Activated T-cell treated with anti-CD3 and anti-CD28 coated beads, Interleukin-2, amount 50 U/mL, for 24 hours (primary cell): ENCODE measurements at regions not wholly inside any gene's neighbourhood (a gene's known extent, or its start where the extent isn't known, plus 50 kb on each side); places are given as distances from the start of the nearest gene placed in this dataset.

Source experiments
- DNase-seq: peaks from one replicate; pipeline ENCODE4 v3.0.0-alpha.2; 2020
- H3K27ac Mint-ChIP-seq: 2 replicates; pipeline ENCODE4 v1.8.0; 2020; ENCODE audit warnings: mild to moderate bottlenecking, mixed read lengths
- H3K27me3 Mint-ChIP-seq: 2 replicates; pipeline ENCODE4 v1.8.0; 2020; ENCODE audit warnings: mixed read lengths
- H3K36me3 Mint-ChIP-seq: 2 replicates; pipeline ENCODE4 v1.8.0; 2020; ENCODE audit warnings: low read depth, mixed read lengths
- H3K4me1 Mint-ChIP-seq: 2 replicates; pipeline ENCODE4 v1.8.0; 2020; ENCODE audit warnings: low read depth, mixed read lengths
- H3K4me3 Mint-ChIP-seq: 2 replicates; pipeline ENCODE4 v1.8.0; 2020; ENCODE audit warnings: mild to moderate bottlenecking, moderate library complexity, mixed read lengths
- H3K9me3 Mint-ChIP-seq: 2 replicates; pipeline ENCODE4 v1.8.0; 2020; ENCODE audit warnings: mixed read lengths

DNA sequence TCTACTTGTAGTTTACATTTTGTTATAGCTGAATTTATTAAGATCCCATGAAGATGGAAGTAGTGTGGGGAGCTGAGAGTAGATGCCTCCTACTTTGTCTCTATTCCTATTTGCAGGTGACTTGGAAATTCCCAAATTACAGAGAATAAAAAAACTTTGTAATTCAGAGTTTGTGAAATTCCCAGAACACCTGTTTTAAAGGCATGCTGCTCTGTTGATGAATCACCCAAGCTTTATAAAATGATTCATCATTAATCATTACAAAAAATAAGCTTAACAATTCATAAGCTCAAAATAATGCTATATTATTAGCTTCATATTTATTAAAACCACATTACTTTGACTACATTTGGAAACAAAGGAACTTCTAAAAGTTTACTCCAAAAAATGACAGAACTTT lies 856.3 kb downstream of the RPA4 start:
- no peak overlapping the region for H3K4me3 Mint-ChIP-seq
- no peaks in the 10 kb centered on the region for H3K9me3 Mint-ChIP-seq
- no peak overlapping the region for H3K27ac Mint-ChIP-seq
- no peaks in the 10 kb centered on the region for H3K36me3 Mint-ChIP-seq
- no peak for DNase-seq
- peaks cover 7% of the 10 kb centered on the region for H3K27me3 Mint-ChIP-seq
- H3K4me1 Mint-ChIP-seq = no peaks in the 10 kb centered on the region

DNA sequence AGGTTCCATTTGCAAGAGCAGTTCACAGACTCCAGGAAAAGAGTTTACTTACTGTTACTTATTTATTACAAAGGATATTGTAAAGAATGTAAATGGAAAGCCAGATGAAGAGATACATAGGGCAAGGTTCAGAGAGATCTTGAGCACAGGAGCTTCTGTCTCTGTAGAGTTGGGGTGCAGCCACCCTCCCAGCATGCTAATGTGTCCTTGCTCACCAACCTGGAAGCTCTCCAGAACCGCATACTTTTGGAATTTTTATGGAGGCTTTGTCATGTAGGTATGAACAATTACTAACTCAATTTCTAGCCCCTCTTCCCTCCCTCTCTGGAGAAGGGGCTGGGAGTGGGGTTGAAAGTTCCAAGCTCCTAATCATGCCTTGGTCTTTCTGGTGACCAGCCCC lies 857.2 kb downstream of the RPA4 start:
- Mint-ChIP-seq H3K27me3 (peaks cover 13% of the 10 kb centered on the region), H3K4me1 (no peaks in the 10 kb centered on the region), H3K27ac (no peak overlapping the region), H3K9me3 (no peaks in the 10 kb centered on the region), H3K36me3 (no peaks in the 10 kb centered on the region), H3K4me3 (no peak overlapping the region)
- DNase-seq = no peak

DNA sequence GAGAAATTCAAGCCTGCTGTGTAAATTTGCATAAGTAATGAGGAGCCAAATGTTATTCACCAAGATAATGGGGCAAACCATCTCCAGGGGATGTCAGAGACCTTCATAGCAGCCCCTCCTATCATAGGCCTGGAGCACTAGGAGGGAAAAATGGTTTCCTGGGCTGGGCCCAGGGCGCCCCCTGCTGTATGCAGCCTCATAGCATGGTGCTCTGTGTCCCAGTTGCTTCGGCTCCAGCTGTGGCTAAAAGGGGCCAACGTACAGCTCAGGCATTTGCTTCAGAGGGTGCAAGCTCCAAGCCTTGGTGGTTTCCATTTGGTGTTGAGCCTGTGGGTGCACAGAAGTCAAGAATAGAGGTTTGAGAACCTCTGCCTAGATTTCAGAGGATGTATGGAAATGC lies 859.3 kb downstream of the RPA4 start:
- Mint-ChIP-seq H3K36me3 (no peaks in the 10 kb centered on the region), H3K27ac (no peak overlapping the region), H3K4me1 (no peaks in the 10 kb centered on the region), H3K4me3 (no peak overlapping the region), H3K27me3 (peaks cover 24% of the 10 kb centered on the region), H3K9me3 (no peaks in the 10 kb centered on the region)
- peak; percentile 38 for DNase-seq

- DNase-seq = no peak
- no peak overlapping the region for H3K27ac Mint-ChIP-seq
- no peaks in the 10 kb centered on the region for H3K4me1 Mint-ChIP-seq
- no peak overlapping the region for H3K4me3 Mint-ChIP-seq
- peaks cover 49% of the 10 kb centered on the region for H3K27me3 Mint-ChIP-seq
- H3K9me3 Mint-ChIP-seq = no peaks in the 10 kb centered on the region
- H3K36me3 Mint-ChIP-seq = no peaks in the 10 kb centered on the region
Measured at GRCh38 chrX:97747346-97747745, 863.6 kb downstream of the RPA4 start.

- no peaks in the 10 kb centered on the region for H3K9me3 Mint-ChIP-seq
- no peak overlapping the region for H3K4me3 Mint-ChIP-seq
- no peaks in the 10 kb centered on the region for H3K36me3 Mint-ChIP-seq
- peaks cover 39% of the 10 kb centered on the region for H3K27me3 Mint-ChIP-seq
- no peak for DNase-seq
- no peak overlapping the region for H3K27ac Mint-ChIP-seq
- no peaks in the 10 kb centered on the region for H3K4me1 Mint-ChIP-seq
Measured at GRCh38 chrX:97751016-97751415, 867.3 kb downstream of the RPA4 start.

DNA sequence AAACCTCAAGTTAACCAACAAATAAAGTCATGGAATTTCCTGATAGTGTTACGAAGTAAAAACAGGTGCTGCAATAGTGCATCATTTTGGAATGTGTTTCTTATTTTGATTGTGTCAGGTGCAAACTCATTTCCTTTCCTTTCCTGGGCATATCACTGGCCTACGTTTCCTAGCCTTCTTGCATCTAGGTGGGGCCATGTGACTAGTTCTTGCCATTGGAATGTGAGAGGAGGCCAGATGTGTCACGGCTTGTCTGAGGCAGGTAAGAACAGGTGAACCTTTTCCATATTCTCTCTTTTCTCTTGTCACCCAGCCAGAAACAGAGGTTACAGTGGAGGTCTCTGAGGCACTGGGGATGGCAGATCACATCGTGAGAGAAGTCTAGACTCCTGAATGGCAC lies 868.0 kb downstream of the RPA4 start:
- peaks cover 35% of the 10 kb centered on the region for H3K27me3 Mint-ChIP-seq
- no peak overlapping the region for H3K4me3 Mint-ChIP-seq
- no peak overlapping the region for H3K27ac Mint-ChIP-seq
- H3K4me1 Mint-ChIP-seq = no peaks in the 10 kb centered on the region
- no peaks in the 10 kb centered on the region for H3K9me3 Mint-ChIP-seq
- DNase-seq = no peak
- H3K36me3 Mint-ChIP-seq = no peaks in the 10 kb centered on the region

DNA sequence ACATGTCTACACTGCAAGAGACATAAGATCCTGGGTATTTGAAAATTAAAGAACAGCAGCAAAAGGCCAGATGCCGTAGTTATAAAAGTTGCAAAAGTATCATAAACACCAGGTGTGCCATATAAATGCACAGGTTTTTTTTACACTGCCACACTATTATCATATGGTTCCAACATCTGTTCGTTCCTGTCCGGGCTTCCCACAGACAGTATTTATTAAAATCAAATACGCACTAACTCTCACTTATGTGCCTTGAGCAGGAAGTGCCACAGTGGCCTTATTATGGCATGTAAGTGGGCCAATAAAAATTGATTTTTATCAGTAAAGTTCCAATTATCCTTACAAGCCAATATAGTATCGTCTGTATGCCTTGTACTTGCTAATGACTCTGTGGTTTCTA lies 873.2 kb downstream of the RPA4 start:
- no peak overlapping the region for H3K4me3 Mint-ChIP-seq
- H3K36me3 Mint-ChIP-seq = no peaks in the 10 kb centered on the region
- H3K27me3 Mint-ChIP-seq = peaks cover 18% of the 10 kb centered on the region
- H3K4me1 Mint-ChIP-seq = no peaks in the 10 kb centered on the region
- no peak overlapping the region for H3K27ac Mint-ChIP-seq
- no peaks in the 10 kb centered on the region for H3K9me3 Mint-ChIP-seq
- DNase-seq = no peak

DNA sequence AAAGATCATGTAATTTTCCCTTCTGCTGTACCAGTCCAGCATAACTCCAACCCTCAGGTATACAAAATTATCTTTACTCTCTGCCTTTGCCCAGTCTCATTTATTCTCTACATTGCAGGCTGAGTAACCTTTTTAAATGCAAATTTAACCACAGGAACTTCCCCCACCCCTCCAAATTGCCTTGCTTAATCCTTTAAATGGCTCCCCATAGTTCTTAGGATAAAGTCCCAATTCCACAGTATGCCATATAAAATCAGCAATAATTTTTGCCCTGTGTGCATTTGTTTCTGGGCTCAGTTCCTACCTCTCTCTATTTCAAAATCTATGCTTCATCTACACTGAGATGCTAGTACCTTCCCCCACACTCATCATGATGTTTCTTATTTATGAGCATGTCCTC lies 879.7 kb downstream of the RPA4 start:
- Mint-ChIP-seq H3K4me1 (no peaks in the 10 kb centered on the region), H3K27me3 (peaks cover 26% of the 10 kb centered on the region), H3K27ac (no peak overlapping the region), H3K4me3 (no peak overlapping the region), H3K36me3 (no peaks in the 10 kb centered on the region), H3K9me3 (no peaks in the 10 kb centered on the region)
- DNase-seq = no peak

DNA sequence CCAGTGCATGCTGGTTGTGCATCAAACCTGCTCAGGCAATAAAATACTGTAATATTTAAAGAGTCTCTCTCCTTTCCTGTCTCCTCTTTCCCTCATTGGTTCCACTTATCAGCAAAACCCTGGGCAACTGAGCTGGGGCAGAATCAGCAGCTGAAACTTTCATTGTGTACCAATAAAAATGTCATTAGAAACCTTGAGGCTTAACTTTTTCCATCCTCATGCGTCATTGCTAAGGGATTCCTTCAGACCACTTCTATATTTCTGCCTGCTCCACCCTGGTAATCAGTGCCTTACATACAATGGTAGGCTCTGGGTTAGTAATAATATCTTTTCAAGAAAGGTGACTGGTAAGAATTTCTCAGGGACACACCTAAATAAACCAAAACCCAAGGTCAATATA lies 880.3 kb downstream of the RPA4 start:
- no peaks in the 10 kb centered on the region for H3K9me3 Mint-ChIP-seq
- DNase-seq = no peak
- H3K27ac Mint-ChIP-seq = no peak overlapping the region
- H3K36me3 Mint-ChIP-seq = no peaks in the 10 kb centered on the region
- H3K27me3 Mint-ChIP-seq = peaks cover 23% of the 10 kb centered on the region
- H3K4me1 Mint-ChIP-seq = no peaks in the 10 kb centered on the region
- H3K4me3 Mint-ChIP-seq = no peak overlapping the region

- no peaks in the 10 kb centered on the region for H3K36me3 Mint-ChIP-seq
Measured at GRCh38 chrX:97766501-97767095, 882.9 kb downstream of the RPA4 start.

DNA sequence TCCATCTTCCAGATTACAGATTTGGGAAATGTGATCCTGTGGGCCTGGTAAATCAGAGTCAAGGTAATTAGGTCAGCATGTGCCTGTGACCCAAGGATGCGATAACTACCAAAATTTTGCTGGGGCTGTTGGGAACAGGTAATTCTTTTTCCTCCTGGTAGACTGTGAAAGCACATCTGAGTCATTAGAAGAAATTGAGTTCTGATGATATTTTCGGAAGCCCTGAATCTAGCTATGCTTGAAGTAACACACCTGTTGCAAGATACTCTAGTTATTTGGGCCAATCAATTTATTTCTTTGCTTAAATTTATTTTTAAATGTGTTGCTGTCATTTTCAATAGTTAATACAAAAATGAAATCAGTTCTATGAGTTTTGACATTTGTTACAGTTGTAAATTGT lies 903.6 kb downstream of the RPA4 start:
- Mint-ChIP-seq H3K27me3 (no peaks in the 10 kb centered on the region), H3K36me3 (no peaks in the 10 kb centered on the region), H3K27ac (no peak overlapping the region), H3K4me1 (no peaks in the 10 kb centered on the region), H3K9me3 (peaks cover 4% of the 10 kb centered on the region), H3K4me3 (no peak overlapping the region)
- DNase-seq = no peak

More at GRCh38 chrX:97766501-97767095, 882.9 kb downstream of the RPA4 start:
- Mint-ChIP-seq H3K27ac (no peak overlapping the region), H3K27me3 (peaks cover 14% of the 10 kb centered on the region), H3K4me1 (no peaks in the 10 kb centered on the region), H3K9me3 (no peaks in the 10 kb centered on the region), H3K4me3 (no peak overlapping the region)
- no peak for DNase-seq

DNA sequence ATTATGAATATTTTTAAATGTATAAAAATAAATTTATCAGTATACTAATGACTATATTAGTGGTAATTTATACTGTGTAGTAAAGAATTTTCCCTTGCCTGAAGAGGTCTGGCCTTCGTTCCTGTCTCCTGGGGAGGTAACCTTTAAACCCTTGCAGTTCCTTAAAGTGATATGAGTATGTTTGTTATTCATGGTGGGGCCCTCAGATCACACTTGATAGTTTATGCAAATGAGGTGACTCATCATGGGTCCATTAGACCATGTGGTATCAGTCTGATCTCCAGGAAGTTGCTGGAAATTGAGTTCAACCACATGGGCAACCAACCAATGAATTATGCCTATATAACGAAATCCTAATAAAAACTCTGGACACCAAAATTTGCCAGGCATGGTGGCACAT lies 904.1 kb downstream of the RPA4 start:
- Mint-ChIP-seq H3K4me1 (no peaks in the 10 kb centered on the region), H3K4me3 (no peak overlapping the region), H3K27ac (no peak overlapping the region), H3K9me3 (peaks cover 2% of the 10 kb centered on the region), H3K36me3 (no peaks in the 10 kb centered on the region), H3K27me3 (no peaks in the 10 kb centered on the region)
- DNase-seq = no peak

DNA sequence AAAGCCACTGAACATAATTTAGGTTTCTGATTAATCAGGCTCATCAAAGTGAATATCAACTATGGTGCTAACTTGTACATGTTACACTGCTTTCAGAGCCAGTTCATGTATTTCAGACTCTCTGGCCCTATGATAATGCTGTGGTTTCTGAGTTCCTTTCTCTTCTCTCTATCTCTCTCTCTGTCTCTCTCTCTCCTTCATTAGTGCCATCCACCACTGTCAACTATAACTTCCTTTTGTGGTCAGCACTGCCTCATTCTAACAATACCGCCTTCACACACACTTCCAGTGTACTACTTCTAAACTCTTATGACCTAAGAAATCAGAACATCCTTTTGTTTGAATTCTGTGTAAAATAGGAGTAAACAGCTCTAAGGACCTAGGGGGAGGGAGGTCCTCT lies 907.1 kb downstream of the RPA4 start:
- Mint-ChIP-seq H3K27me3 (no peaks in the 10 kb centered on the region), H3K4me1 (no peaks in the 10 kb centered on the region), H3K27ac (no peak overlapping the region), H3K9me3 (no peaks in the 10 kb centered on the region), H3K4me3 (no peak overlapping the region), H3K36me3 (no peaks in the 10 kb centered on the region)
- DNase-seq = no peak

DNA sequence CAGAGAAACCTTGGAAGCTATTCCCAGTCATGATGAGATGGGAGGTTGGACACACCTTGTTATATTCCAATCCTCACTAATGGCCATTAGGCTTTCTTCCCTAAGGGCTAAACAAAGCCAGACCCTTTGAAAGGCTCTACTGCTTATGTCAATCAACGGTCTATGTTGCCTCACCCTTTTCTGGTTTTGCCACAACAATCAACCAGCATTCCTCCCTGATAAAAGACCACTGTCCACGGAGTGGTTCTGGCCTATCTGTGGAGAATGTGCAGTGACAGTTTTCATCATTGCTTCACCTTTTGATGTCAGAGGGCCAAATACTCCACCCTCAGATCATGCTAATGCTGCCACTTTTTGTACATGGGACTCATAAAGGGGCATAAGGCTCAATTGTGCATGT lies 913.4 kb downstream of the RPA4 start:
- H3K36me3 Mint-ChIP-seq = no peaks in the 10 kb centered on the region
- peaks cover 3% of the 10 kb centered on the region for H3K27me3 Mint-ChIP-seq
- DNase-seq = no peak
- H3K27ac Mint-ChIP-seq = no peak overlapping the region
- no peaks in the 10 kb centered on the region for H3K9me3 Mint-ChIP-seq
- no peak overlapping the region for H3K4me3 Mint-ChIP-seq
- no peaks in the 10 kb centered on the region for H3K4me1 Mint-ChIP-seq

- H3K27ac Mint-ChIP-seq = no peak overlapping the region
- no peak overlapping the region for H3K4me3 Mint-ChIP-seq
- no peaks in the 10 kb centered on the region for H3K9me3 Mint-ChIP-seq
- H3K4me1 Mint-ChIP-seq = no peaks in the 10 kb centered on the region
- DNase-seq = no peak
- peaks cover 17% of the 10 kb centered on the region for H3K27me3 Mint-ChIP-seq
- H3K36me3 Mint-ChIP-seq = no peaks in the 10 kb centered on the region
Measured at GRCh38 chrX:97806238-97806637, 922.5 kb downstream of the RPA4 start.

DNA sequence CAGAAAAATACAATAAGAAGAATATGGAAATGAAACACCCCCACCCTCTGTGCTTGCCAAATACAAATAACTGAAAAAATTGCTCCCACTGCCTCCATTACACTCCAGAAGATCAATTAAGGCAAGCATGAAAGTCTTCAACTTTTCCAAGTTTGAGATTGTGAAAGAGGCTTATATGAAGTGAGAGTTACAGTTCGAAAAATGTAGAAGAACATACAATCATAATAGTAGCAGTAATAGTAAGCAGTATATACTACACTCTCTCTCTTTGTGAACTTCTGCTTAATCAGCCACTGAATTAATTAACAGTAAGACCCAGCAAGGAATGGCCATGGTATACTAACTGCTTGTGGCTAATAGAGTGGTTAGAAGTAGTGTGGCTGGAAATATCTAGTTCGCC lies 923.2 kb downstream of the RPA4 start:
- Mint-ChIP-seq H3K9me3 (no peaks in the 10 kb centered on the region), H3K27ac (no peak overlapping the region), H3K4me1 (no peaks in the 10 kb centered on the region), H3K36me3 (no peaks in the 10 kb centered on the region), H3K4me3 (no peak overlapping the region), H3K27me3 (peaks cover 21% of the 10 kb centered on the region)
- no peak for DNase-seq
